Endodermal cell (in vitro differentiated cells): ENCODE measurements at regions not wholly inside any gene's neighbourhood (a gene's known extent, or its start where the extent isn't known, plus 50 kb on each side); places are given as distances from the start of the nearest gene placed in this dataset.

ENCODE experiments used
- DNase-seq: peaks from one replicate; pipeline ENCODE4 v3.0.0-alpha.2; 2017
- H3K27ac ChIP-seq: 2 replicates; pipeline ENCODE4 v1.5.1; 2013; ENCODE audit warnings: mild to moderate bottlenecking, low read depth, low read length, moderate library complexity
- H3K27me3 ChIP-seq: 2 replicates; pipeline ENCODE4 v1.6.1; 2013; ENCODE audit warnings: mild to moderate bottlenecking, low read length, moderate library complexity; ENCODE audit not compliant: insufficient read depth, control insufficient read depth, poor library complexity, severe bottlenecking
- H3K36me3 ChIP-seq: 2 replicates; pipeline ENCODE4 v1.7.0; 2013; ENCODE audit warnings: mild to moderate bottlenecking, low read length, moderate library complexity; ENCODE audit not compliant: control insufficient read depth, insufficient read depth
- H3K4me1 ChIP-seq: one replicate; pipeline ENCODE4 v1.7.0; 2013; ENCODE audit warnings: low read length; ENCODE audit not compliant: control insufficient read depth, insufficient read depth
- H3K4me3 ChIP-seq: 2 replicates; pipeline ENCODE4 v1.5.1; 2013; ENCODE audit warnings: mild to moderate bottlenecking, low read length, moderate library complexity
- H3K9ac ChIP-seq: 2 replicates; pipeline ENCODE4 v1.6.1; 2013; ENCODE audit warnings: mild to moderate bottlenecking, low read length, moderate library complexity; ENCODE audit not compliant: poor library complexity, severe bottlenecking; ENCODE audit errors: extremely low read depth
- H3K9me3 ChIP-seq: 2 replicates; pipeline ENCODE4 v1.6.1; 2013; ENCODE audit warnings: mild to moderate bottlenecking, low read length, moderate library complexity; ENCODE audit not compliant: control insufficient read depth
- H3K27ac Mint-ChIP-seq: 2 replicates; pipeline ENCODE4 v1.8.0; 2020; ENCODE audit warnings: mixed read lengths
- H3K27me3 Mint-ChIP-seq: 2 replicates; pipeline ENCODE4 v1.8.0; 2021; ENCODE audit warnings: mild to moderate bottlenecking, mixed read lengths; ENCODE audit not compliant: insufficient read depth
- H3K36me3 Mint-ChIP-seq: 2 replicates; pipeline ENCODE4 v1.8.0; 2020; ENCODE audit warnings: low read depth, mixed read lengths
- H3K4me1 Mint-ChIP-seq: 2 replicates; pipeline ENCODE4 v1.8.0; 2020; ENCODE audit warnings: mixed read lengths
- H3K4me3 Mint-ChIP-seq: 2 replicates; pipeline ENCODE4 v1.8.0; 2020; ENCODE audit warnings: mild to moderate bottlenecking, moderate library complexity, mixed read lengths
- H3K9me3 Mint-ChIP-seq: 2 replicates; pipeline ENCODE4 v1.8.0; 2020; ENCODE audit warnings: mild to moderate bottlenecking, mixed read lengths
- CTCF ChIP-seq: fragments of 200-600 bp; sonication (generic); conservative IDR thresholded peaks from 2 replicates; pipeline ENCODE4 v1.5.0; 2021; ENCODE audit warnings: antibody characterized with exemption, mild to moderate bottlenecking
- WGBS, 2 experiments: methylation state at CpG; one replicate each; pipeline versions ENCODE4 v1.1.5 to v1.1.7; 2013; ENCODE audit warnings: missing lambda C conversion rate in 2 of 2, mixed read lengths in 1 of 2; ENCODE audit not compliant: insufficient coverage in 1 of 2, insufficient read length in 1 of 2; 5-methylcytosine and 5-hydroxymethylcytosine counted together

- no peaks in the 10 kb centered on the region for H3K27me3 ChIP-seq
- peak; percentile 54 for DNase-seq
- H3K9ac ChIP-seq: no peak overlapping the region
- peaks cover 4% of the 10 kb centered on the region for H3K27me3 Mint-ChIP-seq
- H3K27ac Mint-ChIP-seq: no peak overlapping the region
- no peaks in the 10 kb centered on the region for H3K36me3 Mint-ChIP-seq
- peaks cover 3% of the 10 kb centered on the region for H3K4me1 Mint-ChIP-seq
- H3K36me3 ChIP-seq: no peaks in the 10 kb centered on the region
- H3K4me3 ChIP-seq: no peak overlapping the region
- H3K27ac ChIP-seq: no peak overlapping the region
- WGBS, 2 experiments: 75 to 81% methylated on average over 3 to 4 of the region's 4 CpGs
- no peak overlapping the region for H3K4me3 Mint-ChIP-seq
- peaks cover 13% of the 10 kb centered on the region for H3K9me3 Mint-ChIP-seq
- H3K9me3 ChIP-seq: peaks cover 6% of the 10 kb centered on the region
- no peaks in the 10 kb centered on the region for H3K4me1 ChIP-seq
- TF ChIP-seq CTCF: no peak
These were observed 130.5 kb upstream of the DTNBP1 start for GRCh38 chr6:15793288-15793687.

- peaks cover 3% of the 10 kb centered on the region for H3K4me1 Mint-ChIP-seq
- Histone ChIP-seq H3K4me3 (no peak overlapping the region), H3K9me3 (peaks cover 4% of the 10 kb centered on the region), H3K4me1 (no peaks in the 10 kb centered on the region), H3K36me3 (no peaks in the 10 kb centered on the region), H3K27me3 (no peaks in the 10 kb centered on the region), H3K9ac (no peak overlapping the region), H3K27ac (no peak overlapping the region)
- peaks cover 6% of the 10 kb centered on the region for H3K27me3 Mint-ChIP-seq
- H3K27ac Mint-ChIP-seq: no peak overlapping the region
- no peaks in the 10 kb centered on the region for H3K36me3 Mint-ChIP-seq
- peaks cover 9% of the 10 kb centered on the region for H3K9me3 Mint-ChIP-seq
- H3K4me3 Mint-ChIP-seq: no peak overlapping the region
- no peak for TF ChIP-seq CTCF
- DNase-seq: no peak
These were observed 130.0 kb upstream of the DTNBP1 start for GRCh38 chr6:15792842-15793241.

- H3K27ac ChIP-seq: no peak overlapping the region
- H3K36me3 ChIP-seq: no peaks in the 10 kb centered on the region
- peaks cover 4% of the 10 kb centered on the region for H3K9me3 ChIP-seq
- peaks cover 3% of the 10 kb centered on the region for H3K4me1 Mint-ChIP-seq
- H3K9ac ChIP-seq: no peak overlapping the region
- H3K27ac Mint-ChIP-seq: no peak overlapping the region
- no peak overlapping the region for H3K4me3 ChIP-seq
- DNase-seq: no peak
- no peak overlapping the region for H3K4me3 Mint-ChIP-seq
- no peaks in the 10 kb centered on the region for H3K9me3 Mint-ChIP-seq
- peaks cover 3% of the 10 kb centered on the region for H3K27me3 Mint-ChIP-seq
- no peak for TF ChIP-seq CTCF
- WGBS, 2 experiments: 92 to 94% methylated on average over 7 to 8 of the region's 8 CpGs
- H3K36me3 Mint-ChIP-seq: no peaks in the 10 kb centered on the region
- H3K27me3 ChIP-seq: no peaks in the 10 kb centered on the region
- no peaks in the 10 kb centered on the region for H3K4me1 ChIP-seq
These were observed 128.8 kb upstream of the DTNBP1 start for GRCh38 chr6:15791448-15792181.
